ENCODE measurements at regions not wholly inside any gene's neighbourhood (a gene's known extent, or its start where the extent isn't known, plus 50 kb on each side); places are given as distances from the start of the nearest gene placed in this dataset.

- no peak for DNase-seq (ENCODE audit: low spot score in 2 of 2)
- Histone ChIP-seq H3K4me1 (no peaks in the 10 kb centered on the region), H3K9me3 (no peaks in the 10 kb centered on the region), H3K36me3 (replicated peaks) (no peaks in the 10 kb centered on the region), H3K4me3 (no peak overlapping the region), H3K27me3 (ENCODE audit: low read depth) (no peaks in the 10 kb centered on the region)
- in situ Hi-C loops (cut with MboI; ENCODE audit: low sequenced_read_pairs), result no loop called here
Measured at GRCh38 chr5:138661291-138661960, 86.2 kb upstream of the HSPA9 start.

DNA sequence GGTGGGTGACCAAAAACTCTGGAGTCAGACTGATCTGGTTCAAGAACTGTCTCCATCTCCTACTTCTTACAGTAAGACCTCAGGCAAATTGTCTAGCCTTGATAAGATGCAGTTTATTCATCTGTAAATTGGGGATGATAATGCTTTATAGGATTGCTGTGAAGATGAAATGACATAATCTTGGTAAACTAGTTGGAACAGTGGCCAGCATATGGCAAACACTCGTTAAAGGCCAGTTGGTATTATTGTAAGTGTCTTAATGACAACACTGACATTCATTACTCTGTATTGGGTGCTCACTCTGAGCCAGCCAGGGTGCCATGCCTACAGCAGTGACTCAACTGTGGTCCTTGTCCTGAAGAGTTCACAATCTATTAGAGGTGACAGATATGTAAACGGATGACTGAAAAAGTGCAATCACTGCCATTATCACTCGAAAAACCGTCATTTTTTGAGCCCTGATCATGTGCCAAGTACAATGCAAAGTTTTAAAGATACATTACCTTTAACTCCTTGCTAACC lies 84.9 kb upstream of the HSPA9 start:
- no peak overlapping the region for H3K4me3 ChIP-seq
- H3K9me3 ChIP-seq, result no peaks in the 10 kb centered on the region
- no peaks in the 10 kb centered on the region for H3K27me3 ChIP-seq (ENCODE audit: low read depth)
- no peaks in the 10 kb centered on the region for H3K36me3 ChIP-seq (replicated peaks)
- DNase-seq (ENCODE audit: low spot score in 2 of 2), result no peak
- H3K4me1 ChIP-seq, result no peaks in the 10 kb centered on the region
- in situ Hi-C loops (cut with MboI; ENCODE audit: low sequenced_read_pairs), result no loop called here

GRCh38 chr5:138659561-138659960 lies 84.4 kb upstream of the HSPA9 start:
- Histone ChIP-seq H3K27me3 (ENCODE audit: low read depth) (no peaks in the 10 kb centered on the region), H3K36me3 (replicated peaks) (no peaks in the 10 kb centered on the region), H3K4me1 (no peaks in the 10 kb centered on the region), H3K9me3 (no peaks in the 10 kb centered on the region), H3K4me3 (no peak overlapping the region)
- DNase-seq (ENCODE audit: low spot score in 2 of 2), result peak in 1 of 2 experiments; percentile 1
- in situ Hi-C loops (cut with MboI; ENCODE audit: low sequenced_read_pairs), result no loop called here

DNA sequence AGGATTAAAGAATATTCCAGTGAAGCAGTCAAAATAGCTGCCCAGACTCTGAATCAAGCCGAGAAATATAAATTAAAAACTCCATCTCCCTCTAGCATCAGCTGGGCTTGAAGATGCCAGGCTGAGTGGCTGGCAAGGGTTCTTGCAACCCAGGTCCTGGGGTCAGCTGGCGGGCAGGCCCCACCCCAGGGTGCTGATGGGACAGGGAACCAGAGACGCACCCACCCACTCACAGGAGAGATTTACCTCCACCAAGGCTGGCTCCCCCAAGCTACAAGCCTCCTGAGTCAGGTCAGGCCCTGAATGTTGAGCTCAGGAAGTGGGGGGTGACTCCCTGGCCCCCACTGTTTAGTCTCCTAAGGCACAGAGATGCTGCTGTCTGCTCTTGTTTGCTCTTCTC lies 83.9 kb upstream of the HSPA9 start:
- Histone ChIP-seq H3K36me3 (replicated peaks) (no peaks in the 10 kb centered on the region), H3K9me3 (no peaks in the 10 kb centered on the region), H3K4me3 (no peak overlapping the region), H3K27me3 (ENCODE audit: low read depth) (no peaks in the 10 kb centered on the region), H3K4me1 (no peaks in the 10 kb centered on the region)
- DNase-seq (ENCODE audit: low spot score in 2 of 2), result peak in 1 of 2 experiments; percentile 1
- in situ Hi-C loops (cut with MboI; ENCODE audit: low sequenced_read_pairs), result no loop called here

DNA sequence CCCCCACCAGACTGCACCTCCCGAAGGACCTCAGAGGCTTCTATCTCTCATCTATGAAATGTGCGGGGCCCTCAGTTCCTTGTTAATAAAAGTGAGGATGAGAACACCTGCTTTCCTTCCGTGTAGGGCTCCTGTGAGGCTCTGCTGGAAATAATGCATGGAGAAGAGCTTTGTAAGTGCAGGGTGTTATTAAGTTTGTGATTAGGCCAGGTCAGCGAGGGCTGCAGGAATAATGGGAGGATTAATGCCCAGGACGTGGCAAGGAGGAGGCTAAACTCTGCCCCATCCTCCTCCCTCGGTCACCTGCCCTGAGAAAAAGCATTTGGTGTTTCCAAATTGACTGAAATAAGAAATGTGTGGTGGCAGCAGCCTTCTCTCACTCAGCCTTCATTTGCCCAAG lies 83.5 kb upstream of the HSPA9 start:
- Histone ChIP-seq H3K9me3 (no peaks in the 10 kb centered on the region), H3K36me3 (replicated peaks) (no peaks in the 10 kb centered on the region), H3K27me3 (ENCODE audit: low read depth) (no peaks in the 10 kb centered on the region), H3K4me3 (no peak overlapping the region), H3K4me1 (no peaks in the 10 kb centered on the region)
- in situ Hi-C loops (cut with MboI; ENCODE audit: low sequenced_read_pairs), result no loop called here
- peak in 1 of 2 experiments; percentile 4 for DNase-seq (ENCODE audit: low spot score in 2 of 2)

DNA sequence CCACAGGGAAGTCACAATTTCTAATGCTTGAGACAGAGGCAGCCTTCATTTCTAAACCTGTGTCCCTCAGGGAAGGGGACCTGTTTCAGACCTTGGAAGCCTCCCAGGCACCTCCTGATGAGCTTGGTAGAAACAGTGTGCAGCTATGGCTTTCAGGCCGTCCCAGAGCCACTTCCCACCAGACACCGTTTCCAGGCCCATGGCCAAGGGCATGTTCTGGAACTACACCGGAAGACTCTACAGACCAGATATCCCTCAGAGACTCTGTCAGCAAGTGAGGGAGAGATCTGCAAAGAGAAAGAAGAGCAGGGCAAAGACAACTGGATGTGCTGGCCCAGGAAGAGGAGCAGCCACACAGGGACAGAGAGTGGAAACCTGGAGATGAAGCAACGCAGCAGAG lies 82.2 kb upstream of the HSPA9 start:
- Histone ChIP-seq H3K9me3 (no peaks in the 10 kb centered on the region), H3K4me1 (no peaks in the 10 kb centered on the region), H3K4me3 (no peak overlapping the region), H3K36me3 (replicated peaks) (no peaks in the 10 kb centered on the region), H3K27me3 (ENCODE audit: low read depth) (no peaks in the 10 kb centered on the region)
- no peak for DNase-seq (ENCODE audit: low spot score in 2 of 2)
- in situ Hi-C loops (cut with MboI; ENCODE audit: low sequenced_read_pairs), result no loop called here

- in situ Hi-C loops (cut with MboI; ENCODE audit: low sequenced_read_pairs), result no loop called here
- DNase-seq (ENCODE audit: low spot score in 2 of 2), result no peak
- H3K27me3 ChIP-seq (ENCODE audit: low read depth), result no peaks in the 10 kb centered on the region
- H3K4me1 ChIP-seq, result no peaks in the 10 kb centered on the region
- no peaks in the 10 kb centered on the region for H3K36me3 ChIP-seq (replicated peaks)
- no peaks in the 10 kb centered on the region for H3K9me3 ChIP-seq
- H3K4me3 ChIP-seq, result no peak overlapping the region
Measured at GRCh38 chr5:138656916-138657315, 81.7 kb upstream of the HSPA9 start.

- Histone ChIP-seq H3K4me3 (no peak overlapping the region), H3K9me3 (no peaks in the 10 kb centered on the region), H3K27me3 (ENCODE audit: low read depth) (no peaks in the 10 kb centered on the region), H3K36me3 (replicated peaks) (no peaks in the 10 kb centered on the region), H3K4me1 (no peaks in the 10 kb centered on the region)
- DNase-seq (ENCODE audit: low spot score in 2 of 2), result no peak
- in situ Hi-C loops (cut with MboI; ENCODE audit: low sequenced_read_pairs), result no loop called here
Measured at GRCh38 chr5:138655530-138656190, 80.5 kb upstream of the HSPA9 start.

GRCh38 chr5:138654281-138654867 lies 79.2 kb upstream of the HSPA9 start:
- no peaks in the 10 kb centered on the region for H3K9me3 ChIP-seq
- H3K36me3 ChIP-seq (replicated peaks), result no peaks in the 10 kb centered on the region
- peaks cover 7% of the 10 kb centered on the region for H3K4me1 ChIP-seq
- in situ Hi-C loops (cut with MboI; ENCODE audit: low sequenced_read_pairs), result no loop called here
- H3K27me3 ChIP-seq (ENCODE audit: low read depth), result no peaks in the 10 kb centered on the region
- no peak overlapping the region for H3K4me3 ChIP-seq
- DNase-seq (ENCODE audit: low spot score in 2 of 2), result no peak

DNA sequence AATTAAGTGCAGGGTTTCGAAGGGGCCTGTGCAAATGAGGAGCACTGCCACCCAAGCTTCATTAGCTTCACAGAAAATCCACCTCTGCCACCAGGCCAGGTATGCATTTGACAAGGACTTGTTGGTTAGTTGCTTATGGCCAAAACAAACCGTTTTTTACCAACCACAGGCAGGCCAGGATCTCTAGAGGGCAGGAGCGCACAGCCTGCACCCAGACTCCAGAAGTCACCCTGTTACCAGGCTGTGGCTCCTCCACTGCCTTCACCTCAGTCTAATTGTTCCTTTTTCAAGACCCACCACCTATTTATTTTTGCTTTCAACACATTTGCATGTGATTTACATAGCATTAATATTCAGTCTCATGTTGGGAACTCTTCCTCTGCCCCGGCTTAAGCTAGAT lies 78.3 kb upstream of the HSPA9 start:
- in situ Hi-C loops (cut with MboI; ENCODE audit: low sequenced_read_pairs), result no loop called here
- H3K36me3 ChIP-seq (replicated peaks), result no peaks in the 10 kb centered on the region
- no peak for DNase-seq (ENCODE audit: low spot score in 2 of 2)
- H3K4me1 ChIP-seq, result peaks cover 15% of the 10 kb centered on the region
- H3K4me3 ChIP-seq, result no peak overlapping the region
- H3K27me3 ChIP-seq (ENCODE audit: low read depth), result no peaks in the 10 kb centered on the region
- no peaks in the 10 kb centered on the region for H3K9me3 ChIP-seq

- in situ Hi-C loops (cut with MboI; ENCODE audit: low sequenced_read_pairs), result no loop called here
- no peak for DNase-seq (ENCODE audit: low spot score in 2 of 2)
- no peak overlapping the region for H3K4me3 ChIP-seq
Measured at GRCh38 chr5:138651767-138652117, 76.5 kb upstream of the HSPA9 start.

DNA sequence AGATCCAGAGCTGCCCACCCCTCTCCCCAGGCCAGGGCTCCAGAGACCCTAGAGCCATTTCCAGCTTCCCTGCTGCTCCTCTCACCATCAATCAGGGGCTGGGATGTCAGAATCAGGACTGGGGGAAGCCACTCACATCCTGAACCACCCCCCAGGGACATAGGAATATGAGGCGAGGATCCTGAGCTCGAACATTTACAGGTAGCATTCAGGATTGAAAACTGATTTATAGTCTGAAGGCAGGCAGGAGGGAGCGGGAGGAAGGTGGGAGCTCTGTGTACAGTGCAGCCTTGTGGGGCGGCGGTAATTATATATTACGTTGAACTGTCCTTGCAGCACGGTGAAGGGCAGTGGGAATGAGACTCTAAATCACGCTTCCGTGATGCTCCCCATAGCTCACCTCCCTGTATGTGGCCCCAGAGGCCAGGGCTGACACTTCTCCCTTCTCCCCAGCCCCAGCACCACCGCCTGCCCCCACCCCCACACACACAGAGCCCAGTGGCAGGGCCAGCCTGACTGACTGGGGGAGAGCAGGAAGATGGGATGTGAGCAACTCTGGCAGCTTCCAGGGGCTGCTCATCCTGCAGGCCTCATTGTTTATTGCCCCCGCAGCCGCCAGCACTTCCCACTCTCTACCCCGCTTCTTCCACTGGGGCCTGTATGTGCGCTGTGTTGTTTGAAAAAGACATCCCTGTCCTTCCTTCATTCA lies 76.0 kb upstream of the HSPA9 start:
- in situ Hi-C loops (cut with MboI; ENCODE audit: low sequenced_read_pairs), result no loop called here
- Histone ChIP-seq H3K4me3 (no peak overlapping the region), H3K36me3 (replicated peaks) (no peaks in the 10 kb centered on the region), H3K4me1 (peaks cover 23% of the 10 kb centered on the region), H3K9me3 (no peaks in the 10 kb centered on the region), H3K27me3 (ENCODE audit: low read depth) (no peaks in the 10 kb centered on the region)
- no peak for DNase-seq (ENCODE audit: low spot score in 2 of 2)

More at GRCh38 chr5:138651767-138652117, 76.5 kb upstream of the HSPA9 start:
- no peaks in the 10 kb centered on the region for H3K9me3 ChIP-seq
- peaks cover 23% of the 10 kb centered on the region for H3K4me1 ChIP-seq
- H3K36me3 ChIP-seq (replicated peaks), result no peaks in the 10 kb centered on the region
- no peaks in the 10 kb centered on the region for H3K27me3 ChIP-seq (ENCODE audit: low read depth)

DNA sequence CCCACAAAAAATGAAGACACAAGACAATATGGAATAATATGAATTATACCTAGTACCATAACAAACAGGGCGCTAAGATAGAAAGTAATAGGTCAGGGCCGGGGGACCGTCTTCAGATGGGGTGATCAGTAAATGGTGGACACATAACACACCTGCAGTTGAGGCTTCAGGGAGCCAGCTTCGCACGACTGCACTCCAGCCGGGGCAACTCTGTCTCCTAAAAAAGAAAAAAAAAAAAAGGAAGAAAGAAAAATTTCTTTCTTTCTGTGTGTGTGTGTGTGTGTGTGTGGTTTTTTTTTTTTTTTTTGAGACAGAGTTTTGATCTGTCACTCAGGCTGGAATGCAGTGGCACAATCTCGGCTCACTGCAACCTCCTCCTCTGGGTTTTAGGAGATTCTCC lies 75.0 kb upstream of the HSPA9 start:
- peaks cover 23% of the 10 kb centered on the region for H3K4me1 ChIP-seq
- no peaks in the 10 kb centered on the region for H3K36me3 ChIP-seq (replicated peaks)
- no peaks in the 10 kb centered on the region for H3K27me3 ChIP-seq (ENCODE audit: low read depth)
- in situ Hi-C loops (cut with MboI; ENCODE audit: low sequenced_read_pairs), result no loop called here
- no peak for DNase-seq (ENCODE audit: low spot score in 2 of 2)
- no peaks in the 10 kb centered on the region for H3K9me3 ChIP-seq
- H3K4me3 ChIP-seq, result no peak overlapping the region

GRCh38 chr5:138649775-138650174 lies 74.6 kb upstream of the HSPA9 start:
- Histone ChIP-seq H3K27me3 (ENCODE audit: low read depth) (no peaks in the 10 kb centered on the region), H3K4me3 (no peak overlapping the region), H3K4me1 (peaks cover 23% of the 10 kb centered on the region), H3K36me3 (replicated peaks) (no peaks in the 10 kb centered on the region), H3K9me3 (no peaks in the 10 kb centered on the region)
- DNase-seq (ENCODE audit: low spot score in 2 of 2), result peak in 1 of 2 experiments; percentile 60
- in situ Hi-C loops (cut with MboI; ENCODE audit: low sequenced_read_pairs), result no loop called here
